Skeletal muscle tissue (tissue), 3 donors: ENCODE measurements at regions not wholly inside any gene's neighbourhood (a gene's known extent, or its start where the extent isn't known, plus 50 kb on each side); places are given as distances from the start of the nearest gene placed in this dataset.

ENCODE experiments used
- H3K27ac ChIP-seq: one replicate; pipeline ENCODE4 v1.7.0; 2013; ENCODE audit warnings: mild to moderate bottlenecking, low read depth, low read length, inconsistent platforms
- H3K27me3 ChIP-seq, 3 donors: one replicate each; pipeline ENCODE4 v1.7.0; 2013; ENCODE audit warnings: low read length in 3 of 3; ENCODE audit not compliant: control insufficient read depth in 3 of 3, insufficient read depth in 3 of 3
- H3K36me3 ChIP-seq, 3 donors: one replicate each; pipeline ENCODE4 v1.7.0; 2013; ENCODE audit warnings: low read length in 3 of 3; ENCODE audit not compliant: control insufficient read depth in 3 of 3, insufficient read depth in 3 of 3
- H3K4me1 ChIP-seq, 3 donors: one replicate each; pipeline ENCODE4 v1.7.0; 2013; ENCODE audit warnings: low read length in 3 of 3, mild to moderate bottlenecking in 3 of 3; ENCODE audit not compliant: control insufficient read depth in 3 of 3, insufficient read depth in 3 of 3
- H3K4me3 ChIP-seq, 3 donors: one replicate each; pipeline ENCODE4 v1.7.0; 2013; ENCODE audit warnings: low read length in 3 of 3
- H3K9ac ChIP-seq, 3 donors: one replicate each; pipeline ENCODE4 v1.7.0; 2013; ENCODE audit warnings: low read length in 3 of 3, mild to moderate bottlenecking in 3 of 3, moderate library complexity in 2 of 3, low read depth in 1 of 3
- H3K9me3 ChIP-seq, 3 donors: one replicate each; pipeline ENCODE4 v1.7.0; 2013; ENCODE audit warnings: low read length in 3 of 3; ENCODE audit not compliant: control insufficient read depth in 3 of 3
- donor health status: Osteomylitis.

DNA sequence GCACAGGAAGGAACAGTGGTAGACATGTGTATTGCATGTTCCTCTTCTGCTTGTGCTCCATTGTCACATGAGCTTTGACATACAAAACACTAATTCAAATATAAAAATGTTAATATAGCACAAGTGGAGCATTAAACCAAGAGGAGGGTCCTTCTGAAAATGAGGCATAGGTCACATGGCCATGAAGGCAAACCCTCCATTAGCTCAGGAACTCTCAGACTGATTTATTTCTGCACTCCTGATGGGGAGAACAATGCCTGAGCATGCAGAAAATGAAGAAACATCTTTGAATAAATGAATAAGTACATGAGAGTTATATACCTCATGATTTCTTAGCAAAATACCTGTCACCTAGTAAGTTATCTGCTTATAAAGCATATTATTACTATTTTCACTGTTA lies 769.2 kb upstream of the EPHA5 start:
- Histone ChIP-seq H3K9ac (no peak overlapping the region), H3K27me3 (no peaks in the 10 kb centered on the region), H3K36me3 (no peaks in the 10 kb centered on the region), H3K9me3 (no peaks in the 10 kb centered on the region), H3K27ac (no peak overlapping the region), H3K4me1 (no peaks in the 10 kb centered on the region), H3K4me3 (no peak overlapping the region)

DNA sequence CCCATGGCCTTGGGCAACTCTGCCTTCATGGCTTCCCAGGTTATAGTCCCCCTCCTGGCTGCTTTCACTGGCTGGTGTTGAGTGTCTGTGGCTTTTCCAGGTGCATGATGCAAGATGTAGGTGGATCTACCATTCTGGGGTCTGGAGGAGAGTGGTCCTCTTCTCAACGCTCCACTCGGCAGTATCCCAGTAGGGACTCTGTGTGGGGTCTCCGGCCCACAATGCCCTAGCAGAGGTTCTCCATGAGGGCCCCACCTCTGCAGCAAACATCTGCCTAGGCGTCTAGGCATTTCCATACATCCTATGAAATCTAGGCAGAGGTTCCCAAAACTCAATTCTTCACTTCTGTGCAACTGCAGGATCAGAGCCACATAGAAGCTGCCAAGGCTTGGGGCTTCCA lies 763.4 kb upstream of the EPHA5 start:
- H3K27ac ChIP-seq, result no peak overlapping the region
- no peaks in the 10 kb centered on the region for H3K27me3 ChIP-seq
- no peaks in the 10 kb centered on the region for H3K4me1 ChIP-seq
- no peaks in the 10 kb centered on the region for H3K36me3 ChIP-seq
- H3K4me3 ChIP-seq, result no peak overlapping the region
- no peak overlapping the region for H3K9ac ChIP-seq
- no peaks in the 10 kb centered on the region for H3K9me3 ChIP-seq

DNA sequence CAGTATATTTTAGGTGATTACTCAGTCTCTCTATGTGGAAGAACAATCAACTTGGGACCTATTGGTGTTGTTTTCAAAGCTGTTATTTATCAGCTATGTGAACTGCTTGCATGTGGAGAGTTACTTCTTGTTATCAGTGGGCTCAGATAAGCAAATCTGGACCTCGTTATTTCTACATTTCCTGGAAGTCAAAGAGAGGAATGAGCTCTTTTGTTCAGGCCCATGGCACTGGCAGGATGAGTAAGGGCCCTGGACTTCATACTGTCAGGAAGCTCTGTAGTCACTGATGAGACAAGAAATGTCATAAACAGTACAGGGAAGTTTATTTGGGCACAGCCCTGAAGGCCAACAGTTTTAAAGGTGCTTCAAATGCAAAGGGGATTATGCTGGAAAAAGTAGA lies 760.6 kb upstream of the EPHA5 start:
- H3K4me3 ChIP-seq, result no peak overlapping the region
- no peaks in the 10 kb centered on the region for H3K36me3 ChIP-seq

DNA sequence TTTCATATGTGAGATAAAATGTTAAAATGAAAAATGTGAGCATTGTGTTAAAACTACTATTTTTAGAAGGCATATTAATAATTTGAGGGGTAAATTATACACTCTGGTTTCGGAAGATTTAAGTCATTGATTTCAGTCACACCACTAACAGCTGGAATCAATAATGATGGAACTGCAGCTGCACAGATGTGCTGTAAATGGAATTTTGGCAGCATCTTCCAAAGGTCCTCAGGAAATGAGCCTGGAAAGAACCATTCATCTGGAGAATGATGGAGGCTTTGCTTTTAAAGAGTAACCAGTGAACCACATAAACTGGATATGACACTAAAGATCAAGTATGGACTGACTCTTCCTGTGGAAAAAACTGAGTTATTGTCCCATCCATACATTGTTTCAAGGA lies 759.0 kb upstream of the EPHA5 start:
- H3K9me3 ChIP-seq, result no peaks in the 10 kb centered on the region
- H3K27ac ChIP-seq, result no peak overlapping the region
- no peaks in the 10 kb centered on the region for H3K27me3 ChIP-seq
- H3K36me3 ChIP-seq, result no peaks in the 10 kb centered on the region
- no peak overlapping the region for H3K4me3 ChIP-seq
- no peaks in the 10 kb centered on the region for H3K4me1 ChIP-seq
- no peak overlapping the region for H3K9ac ChIP-seq

More for the DNA sequence above, 760.6 kb upstream of the EPHA5 start:
- H3K27ac ChIP-seq, result no peak overlapping the region
- H3K27me3 ChIP-seq, result no peaks in the 10 kb centered on the region
- no peaks in the 10 kb centered on the region for H3K4me1 ChIP-seq
- H3K9me3 ChIP-seq, result no peaks in the 10 kb centered on the region
- H3K9ac ChIP-seq, result no peak overlapping the region

DNA sequence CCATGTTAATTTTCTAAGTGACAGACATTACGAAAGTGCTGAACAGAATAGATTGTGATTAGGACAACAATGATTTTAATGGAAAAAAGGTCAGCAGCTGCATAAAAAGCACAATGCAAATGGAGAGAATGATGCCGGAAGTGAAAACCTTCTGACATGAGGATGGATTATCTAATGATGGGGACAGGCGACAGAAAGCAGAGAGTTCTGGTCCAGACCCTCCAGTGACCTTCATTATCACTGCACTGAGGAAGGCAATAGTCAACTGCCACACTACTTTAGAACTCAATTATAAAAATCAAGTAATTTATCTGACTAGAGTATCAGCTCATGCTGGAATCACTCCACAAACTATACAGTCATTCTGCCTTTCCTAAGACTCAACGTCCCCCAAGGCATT lies 746.1 kb upstream of the EPHA5 start:
- Histone ChIP-seq H3K36me3 (no peaks in the 10 kb centered on the region), H3K4me1 (no peaks in the 10 kb centered on the region), H3K9ac (no peak overlapping the region), H3K9me3 (no peaks in the 10 kb centered on the region), H3K27ac (no peak overlapping the region), H3K27me3 (no peaks in the 10 kb centered on the region), H3K4me3 (no peak overlapping the region)

DNA sequence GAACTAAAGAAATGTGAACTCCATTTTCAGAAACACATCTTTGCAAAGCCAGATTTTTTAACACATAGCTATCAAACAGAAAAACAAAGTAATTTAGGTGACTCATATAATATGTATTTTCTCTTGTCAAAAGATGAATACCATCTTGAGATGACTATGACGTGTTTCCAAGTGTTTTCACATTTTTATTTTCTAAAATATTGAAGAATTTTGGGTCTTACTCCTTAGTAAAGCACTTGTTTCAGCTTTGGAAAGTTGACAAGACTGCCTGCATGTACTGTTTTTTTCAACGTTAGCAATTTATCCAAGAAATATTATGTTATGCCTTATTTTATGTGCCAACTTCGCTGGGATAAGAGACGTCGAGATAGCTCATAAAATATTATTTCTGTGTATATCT lies 733.9 kb upstream of the EPHA5 start:
- H3K36me3 ChIP-seq, result no peaks in the 10 kb centered on the region
- H3K9ac ChIP-seq, result no peak overlapping the region
- H3K9me3 ChIP-seq, result no peaks in the 10 kb centered on the region
- H3K27me3 ChIP-seq, result no peaks in the 10 kb centered on the region
- no peak overlapping the region for H3K4me3 ChIP-seq
- H3K27ac ChIP-seq, result no peak overlapping the region
- no peaks in the 10 kb centered on the region for H3K4me1 ChIP-seq

DNA sequence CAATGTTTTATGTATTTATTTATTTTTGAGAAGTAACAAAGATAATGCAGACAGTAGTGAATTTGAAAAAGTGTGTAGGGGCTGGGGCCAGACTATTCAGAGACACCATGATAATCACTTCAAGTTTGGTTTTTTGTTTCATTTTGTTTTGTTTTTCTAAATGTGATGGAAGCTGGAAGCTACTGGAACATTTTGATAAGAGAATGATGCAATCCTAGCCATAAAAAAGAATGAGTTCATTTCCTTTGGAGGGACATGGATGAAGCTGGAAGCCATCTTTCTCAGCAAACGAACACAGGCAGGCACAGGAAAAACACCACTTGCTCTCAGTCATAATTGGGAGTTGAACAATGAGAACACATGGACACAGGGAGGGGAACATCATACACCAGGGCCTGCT lies 706.6 kb upstream of the EPHA5 start:
- Histone ChIP-seq H3K9me3 (no peaks in the 10 kb centered on the region), H3K9ac (no peak overlapping the region), H3K4me3 (no peak overlapping the region), H3K27ac (no peak overlapping the region), H3K36me3 (no peaks in the 10 kb centered on the region), H3K27me3 (no peaks in the 10 kb centered on the region), H3K4me1 (no peaks in the 10 kb centered on the region)

DNA sequence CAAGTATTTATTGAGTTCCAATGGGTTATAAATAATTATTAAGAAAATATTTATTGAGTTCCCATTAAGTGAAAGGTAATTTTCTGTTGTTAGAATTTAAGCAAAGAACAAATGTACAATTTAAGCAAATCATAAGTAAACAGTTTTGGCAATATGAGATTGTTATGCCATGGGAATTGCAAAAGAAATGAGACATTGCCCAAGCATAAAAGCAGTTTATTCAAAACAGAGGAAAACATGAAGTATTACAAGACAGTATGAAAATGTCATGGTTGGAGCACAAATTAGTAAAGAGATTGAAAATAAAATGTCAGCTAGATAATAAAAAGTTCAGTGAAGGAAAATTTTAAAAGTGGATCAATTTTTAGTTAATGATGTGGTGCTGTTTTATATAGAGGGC lies 706.1 kb upstream of the EPHA5 start:
- Histone ChIP-seq H3K27me3 (no peaks in the 10 kb centered on the region), H3K4me3 (no peak overlapping the region), H3K9me3 (no peaks in the 10 kb centered on the region), H3K9ac (no peak overlapping the region), H3K36me3 (no peaks in the 10 kb centered on the region), H3K4me1 (no peaks in the 10 kb centered on the region), H3K27ac (no peak overlapping the region)

DNA sequence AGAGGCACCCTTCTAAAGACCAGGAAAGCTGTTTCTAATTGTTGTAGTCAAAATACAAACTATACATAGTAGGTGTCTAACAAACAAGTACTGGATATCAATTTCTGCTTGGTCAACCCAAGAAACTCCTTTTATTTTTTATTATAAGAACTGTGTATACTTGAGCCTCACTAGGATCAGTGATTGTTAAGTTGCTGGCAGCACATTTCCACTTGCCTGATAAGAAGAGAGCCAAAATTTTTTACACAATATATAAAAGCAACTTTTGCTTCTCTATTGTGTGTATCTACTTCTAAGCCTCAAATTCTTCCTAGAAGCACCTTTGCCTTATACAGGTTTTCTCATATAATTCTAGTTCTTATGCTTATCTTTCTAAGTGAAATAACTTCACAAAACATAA lies 703.0 kb upstream of the EPHA5 start:
- Histone ChIP-seq H3K4me3 (no peak overlapping the region), H3K9me3 (no peaks in the 10 kb centered on the region), H3K9ac (no peak overlapping the region), H3K4me1 (no peaks in the 10 kb centered on the region), H3K27me3 (no peaks in the 10 kb centered on the region), H3K36me3 (no peaks in the 10 kb centered on the region), H3K27ac (no peak overlapping the region)

DNA sequence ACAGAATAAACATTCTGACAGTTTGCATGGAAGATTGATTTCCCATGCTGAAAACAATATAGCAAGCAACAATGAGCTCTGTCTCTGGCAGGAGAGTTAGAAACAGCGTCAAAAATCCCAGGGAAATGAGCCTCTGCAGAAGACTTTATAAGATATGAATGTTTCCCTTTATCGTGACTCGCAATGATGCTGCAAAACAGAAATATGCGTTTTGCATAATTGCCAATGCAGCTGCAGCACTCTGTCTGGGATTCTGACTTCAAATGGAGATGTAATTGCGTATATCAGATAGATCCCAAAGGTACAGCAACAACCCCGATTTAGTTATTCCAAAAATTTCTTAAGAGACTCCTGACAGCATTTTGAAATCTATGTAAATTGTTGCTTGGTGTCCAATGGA lies 702.4 kb upstream of the EPHA5 start:
- H3K36me3 ChIP-seq, result no peaks in the 10 kb centered on the region
- no peaks in the 10 kb centered on the region for H3K9me3 ChIP-seq
- no peak overlapping the region for H3K27ac ChIP-seq
- H3K27me3 ChIP-seq, result no peaks in the 10 kb centered on the region
- H3K4me1 ChIP-seq, result no peaks in the 10 kb centered on the region
- no peak overlapping the region for H3K4me3 ChIP-seq
- no peak overlapping the region for H3K9ac ChIP-seq

DNA sequence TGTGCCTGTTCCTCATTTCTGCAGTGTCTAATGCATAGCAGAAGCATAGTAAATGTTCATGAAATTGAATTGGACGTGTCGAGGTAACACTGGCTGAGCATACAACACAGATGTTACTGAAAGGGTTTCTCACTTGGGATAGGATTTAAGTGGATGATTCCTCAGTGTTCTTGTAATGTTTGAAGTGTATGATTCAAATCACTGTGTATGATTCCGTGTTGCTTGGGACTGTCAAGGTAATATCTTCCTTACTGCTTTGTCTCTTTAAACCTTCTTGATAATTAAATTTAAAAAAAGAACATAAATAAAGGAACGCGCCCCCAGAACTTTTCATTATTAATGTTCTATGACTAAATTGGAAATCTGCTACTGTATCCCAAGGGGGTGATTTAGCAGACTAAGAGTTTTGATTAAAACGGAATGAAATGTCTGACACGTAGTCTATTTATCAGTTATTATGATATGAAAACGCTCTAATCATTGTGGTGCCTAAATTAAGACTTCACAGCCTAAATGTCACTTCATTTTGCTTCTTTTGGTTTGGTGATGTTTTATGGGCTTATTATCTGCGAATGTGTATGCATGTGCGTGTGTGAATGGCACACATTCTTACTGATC lies 696.9 kb upstream of the EPHA5 start:
- Histone ChIP-seq H3K4me3 (no peak overlapping the region), H3K27ac (no peak overlapping the region), H3K36me3 (no peaks in the 10 kb centered on the region), H3K9me3 (no peaks in the 10 kb centered on the region), H3K9ac (no peak overlapping the region), H3K27me3 (no peaks in the 10 kb centered on the region), H3K4me1 (no peaks in the 10 kb centered on the region)
